ENCODE measurements at regions not wholly inside any gene's neighbourhood (a gene's known extent, or its start where the extent isn't known, plus 50 kb on each side); places are given as distances from the start of the nearest gene placed in this dataset.

GRCh38 chr20:57892471-57892870 lies 182.7 kb upstream of the PMEPA1 start:
- ChIA-PET POLR2A (no interaction called here), CTCF (no interaction called here)

DNA sequence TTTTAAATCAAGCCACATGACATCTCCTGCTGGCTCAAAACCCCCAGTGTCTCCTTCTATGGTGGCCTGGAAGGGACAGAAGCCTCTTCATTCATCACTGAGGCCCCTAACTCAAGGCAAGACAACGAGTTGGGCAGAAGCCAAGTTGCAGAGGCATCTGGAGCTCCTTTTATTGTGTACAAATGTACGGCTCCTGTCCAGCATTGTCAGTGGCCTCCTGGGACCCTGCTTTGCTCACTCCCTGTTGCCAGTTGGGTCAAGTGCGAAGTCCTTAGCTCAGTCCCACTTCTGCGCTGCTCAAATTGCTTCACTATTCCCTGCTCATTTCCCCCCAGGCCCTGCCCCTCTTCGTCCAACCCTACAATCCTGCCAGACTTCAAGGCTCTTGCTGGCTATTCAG lies 181.2 kb upstream of the PMEPA1 start:
- CTCF ChIA-PET: no interaction called here
- POLR2A ChIA-PET: no interaction called here

- CTCF ChIA-PET: no interaction called here
- POLR2A ChIA-PET: no interaction called here
Observed at GRCh38 chr20:57890202-57890800, 180.5 kb upstream of the PMEPA1 start.

DNA sequence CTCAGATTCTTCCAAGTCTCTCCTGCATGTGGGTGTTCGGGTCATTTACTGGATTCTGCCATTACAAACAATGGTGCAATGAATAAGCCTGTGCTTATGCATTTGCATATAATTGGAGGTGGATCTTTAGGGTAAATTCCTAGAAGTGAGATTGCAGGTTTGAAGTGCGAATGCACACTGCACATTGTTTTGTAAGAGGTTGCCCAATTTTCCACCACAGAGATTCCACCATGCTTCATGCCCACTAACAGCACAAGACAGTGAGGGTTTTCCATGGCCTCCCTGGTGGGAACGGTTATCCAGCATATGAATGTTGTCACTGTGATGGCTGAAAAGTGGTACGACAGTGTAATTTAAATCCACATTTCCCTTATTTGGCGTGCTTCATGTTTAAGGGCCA lies 178.8 kb upstream of the PMEPA1 start:
- ChIA-PET CTCF (no interaction called here), POLR2A (no interaction called here)

- ChIA-PET CTCF (no interaction called here), POLR2A (no interaction called here)
Observed at GRCh38 chr20:57884956-57885355, 175.1 kb upstream of the PMEPA1 start.

DNA sequence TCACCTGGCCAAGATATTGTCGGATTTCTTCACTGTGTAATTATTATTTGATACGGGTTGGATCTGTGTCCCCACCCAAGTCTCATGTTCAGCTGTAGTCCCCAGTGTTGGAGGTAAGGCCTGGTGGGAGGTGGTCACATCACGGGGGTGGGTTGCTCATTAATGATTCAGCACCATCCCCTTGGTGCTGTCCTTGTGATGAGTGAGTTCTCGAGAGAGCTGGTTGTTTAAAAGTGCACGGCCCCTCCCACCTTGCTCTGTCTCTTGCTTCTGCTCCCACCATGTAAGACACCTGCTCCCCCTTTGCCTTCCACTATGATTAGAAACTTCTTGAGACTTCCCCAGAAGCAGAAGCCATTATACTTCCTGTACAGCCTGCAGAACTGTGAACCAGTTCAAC lies 173.9 kb upstream of the PMEPA1 start:
- POLR2A ChIA-PET: no interaction called here

DNA sequence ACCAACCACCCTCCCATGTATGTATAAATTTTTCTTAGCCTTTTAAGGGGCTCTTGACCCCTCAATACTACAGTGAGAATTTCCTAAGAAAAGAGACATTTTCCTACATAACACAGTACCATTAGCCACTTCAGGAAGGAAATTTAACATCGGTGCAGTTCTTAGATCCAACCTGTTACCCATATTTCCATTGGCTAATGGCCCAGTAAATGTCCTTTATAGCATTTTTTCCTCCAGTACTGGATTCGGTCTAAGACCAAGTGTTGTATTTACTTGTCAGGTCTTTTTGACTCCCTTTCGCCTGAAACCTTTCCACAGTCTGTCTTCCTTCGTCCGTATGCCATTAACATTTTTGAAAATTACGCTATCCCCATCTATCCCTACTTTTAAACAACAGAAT lies 173.4 kb upstream of the PMEPA1 start:
- POLR2A ChIA-PET: no interaction called here

More for the DNA sequence above, 173.9 kb upstream of the PMEPA1 start:
- CTCF ChIA-PET: no interaction called here

GRCh38 chr20:57882451-57883161 lies 172.8 kb upstream of the PMEPA1 start:
- ChIA-PET CTCF (no interaction called here), POLR2A (no interaction called here)

More for the DNA sequence above, 173.4 kb upstream of the PMEPA1 start:
- CTCF ChIA-PET: no interaction called here

DNA sequence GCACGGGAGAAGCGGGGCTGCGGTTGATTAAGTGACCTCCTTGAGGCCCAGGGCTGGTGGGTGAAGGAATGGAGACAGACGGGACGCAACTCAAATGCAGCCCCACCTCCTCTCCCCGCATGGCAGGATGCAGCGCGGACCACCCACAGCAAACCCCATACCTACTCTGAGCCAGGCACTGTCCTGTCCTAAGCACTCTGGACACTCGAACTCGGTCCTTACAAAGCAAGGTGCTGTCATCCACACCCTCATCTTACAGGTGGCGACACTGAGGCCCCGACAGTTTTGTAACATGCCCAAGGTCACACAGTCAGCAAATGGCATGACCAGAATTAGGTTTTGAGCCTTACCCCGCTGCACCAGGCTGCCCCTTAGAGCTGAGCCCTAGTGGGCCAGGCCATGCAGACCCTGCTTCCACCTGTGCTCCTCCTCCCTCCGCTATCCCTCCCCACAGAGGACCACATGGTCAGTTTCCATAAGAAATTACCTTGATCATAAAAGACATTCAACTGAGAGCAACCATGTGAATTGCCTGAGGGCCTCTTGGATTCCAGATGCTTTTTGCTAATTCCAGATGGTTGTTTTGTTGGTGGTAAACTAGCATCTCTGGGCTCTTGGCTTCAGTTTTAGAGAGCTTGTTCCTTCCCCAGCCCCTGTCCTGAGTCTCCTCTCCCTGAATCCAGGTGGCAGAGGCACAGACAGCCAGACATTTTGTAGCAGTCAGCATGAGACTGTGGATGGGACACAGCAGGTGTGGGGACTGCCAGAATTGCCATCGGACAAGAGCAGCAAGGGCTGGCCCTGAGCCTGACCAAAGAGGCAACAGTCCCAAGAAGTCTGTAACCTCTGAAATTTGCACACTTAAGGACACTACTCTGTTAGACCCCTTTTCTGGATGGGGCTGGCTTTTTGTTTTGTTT lies 171.9 kb upstream of the PMEPA1 start:
- ChIA-PET CTCF (no interaction called here), POLR2A (no interaction called here)

- POLR2A ChIA-PET: no interaction called here
- CTCF ChIA-PET: no interaction called here
Observed at GRCh38 chr20:57880571-57880892, 170.7 kb upstream of the PMEPA1 start.

- POLR2A ChIA-PET: no interaction called here
- CTCF ChIA-PET: no interaction called here
Observed at GRCh38 chr20:57879779-57880570, 170.2 kb upstream of the PMEPA1 start.

DNA sequence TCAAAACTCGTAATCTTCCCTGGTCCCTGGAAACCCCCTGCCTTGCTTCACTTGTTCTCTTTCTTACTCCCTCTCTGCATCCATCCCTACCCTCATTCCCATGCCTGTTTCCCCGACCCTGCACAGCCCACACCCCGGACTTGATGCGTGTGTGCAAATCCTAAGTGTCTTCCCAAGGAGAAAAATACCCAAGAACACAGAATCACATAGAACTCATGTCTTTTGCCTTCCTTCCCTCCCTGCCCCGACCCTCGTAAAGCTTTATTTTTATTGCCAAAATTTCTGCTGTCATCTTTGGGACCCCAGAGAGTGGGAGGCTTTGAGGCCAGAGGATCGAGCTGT lies 169.6 kb upstream of the PMEPA1 start:
- CTCF ChIA-PET: no interaction called here
- POLR2A ChIA-PET: no interaction called here

- CTCF ChIA-PET: no interaction called here
- POLR2A ChIA-PET: no interaction called here
Observed at GRCh38 chr20:57878786-57879424, 169.1 kb upstream of the PMEPA1 start.

DNA sequence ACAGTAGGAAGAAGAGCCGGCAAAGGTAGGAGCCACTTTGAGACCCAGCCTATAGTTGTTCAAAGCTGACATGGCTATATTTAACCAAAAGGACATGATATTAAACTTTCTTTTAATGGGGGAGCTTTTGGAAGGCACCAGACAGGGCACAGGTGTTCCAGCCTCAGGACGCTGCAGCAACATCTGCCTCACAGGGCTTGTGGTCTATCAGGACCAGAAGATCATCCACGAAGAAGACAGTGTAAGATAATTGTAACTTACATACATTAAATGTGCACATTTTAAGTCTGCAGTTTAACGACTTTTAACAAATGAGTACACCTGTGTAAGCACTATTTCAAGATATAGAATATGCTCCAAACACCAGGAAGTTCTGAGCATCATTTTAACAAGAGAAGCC lies 168.2 kb upstream of the PMEPA1 start:
- ChIA-PET POLR2A (no interaction called here), CTCF (no interaction called here)

DNA sequence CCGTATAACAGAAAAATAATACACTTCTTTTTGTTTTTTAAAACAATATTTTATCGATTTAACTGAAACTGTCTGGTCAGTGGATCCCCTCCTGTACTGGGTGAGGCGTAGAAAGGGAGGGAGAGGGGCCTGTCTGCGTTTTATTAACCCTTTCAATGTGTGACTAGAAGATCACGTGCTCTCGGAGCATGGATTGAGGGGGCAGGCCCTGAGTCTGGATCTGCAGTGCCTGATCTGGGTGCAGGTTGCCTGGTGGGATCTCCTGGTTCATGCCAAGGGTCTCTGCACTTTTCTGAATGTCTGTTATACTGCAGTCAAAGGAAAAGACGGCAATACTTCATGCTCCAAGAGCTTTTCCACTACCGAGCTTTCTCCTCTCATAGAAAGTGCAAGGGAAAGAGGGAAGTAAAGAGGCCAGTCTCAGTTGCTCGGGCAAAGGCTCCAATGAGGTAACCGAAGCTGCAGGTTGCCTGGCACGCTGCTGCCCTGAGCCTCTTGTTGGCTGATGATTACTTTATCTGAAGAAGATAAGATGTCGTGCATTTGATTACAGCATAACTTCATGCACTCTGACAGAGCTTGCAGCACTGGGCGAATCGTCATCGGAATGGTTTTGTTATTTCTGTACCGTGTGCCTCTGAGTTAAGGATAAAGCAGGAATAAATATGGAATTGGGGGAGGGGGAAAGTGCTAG lies 167.5 kb upstream of the PMEPA1 start:
- CTCF ChIA-PET: no interaction called here
- POLR2A ChIA-PET: no interaction called here

- POLR2A ChIA-PET: no interaction called here
- CTCF ChIA-PET: no interaction called here
Observed at GRCh38 chr20:57876163-57876562, 166.3 kb upstream of the PMEPA1 start.

DNA sequence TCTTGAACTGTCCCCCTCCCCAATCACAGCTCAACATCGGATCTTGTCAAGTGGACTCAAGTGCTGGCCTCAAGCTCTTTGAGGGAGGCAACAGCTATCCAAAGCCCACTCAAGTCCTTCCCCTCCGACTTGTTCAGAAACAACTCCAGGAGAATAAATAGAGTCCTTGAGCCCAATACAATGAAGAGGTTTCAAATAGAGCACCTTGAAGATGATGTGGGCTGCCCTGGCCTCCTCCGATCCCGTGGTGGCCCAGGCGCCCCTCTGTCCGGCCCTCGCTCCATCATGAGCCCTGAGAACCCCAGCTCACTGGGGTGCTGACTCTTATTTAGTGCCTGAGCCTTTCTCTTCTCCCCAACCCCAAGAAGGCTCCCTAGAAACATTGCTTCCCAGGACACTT lies 164.3 kb upstream of the PMEPA1 start:
- POLR2A ChIA-PET: no interaction called here

GRCh38 chr20:57872816-57873409 lies 163.1 kb upstream of the PMEPA1 start:
- POLR2A ChIA-PET: no interaction called here
- CTCF ChIA-PET: no interaction called here

More for the DNA sequence above, 164.3 kb upstream of the PMEPA1 start:
- CTCF ChIA-PET: no interaction called here

GRCh38 chr20:57871237-57871632 lies 161.4 kb upstream of the PMEPA1 start:
- ChIA-PET POLR2A (interaction anchor here (0.7 kb wide), 1 partner anchor 14 kb away, joined by 3 read pairs; no protein-coding TSS in a partner anchor), CTCF (no interaction called here)

Measured in activated CD8-positive, alpha-beta memory T cell treated with anti-CD3 and anti-CD28 coated beads for 36 hours (primary cell).